WTC11 (cell line): ENCODE measurements at regions not wholly inside any gene's neighbourhood (a gene's known extent, or its start where the extent isn't known, plus 50 kb on each side); places are given as distances from the start of the nearest gene placed in this dataset.
"Not testable (repeated sequence)": the region's sequence is repeated elsewhere in the genome, so short reads cannot be mapped to it uniquely, and the experiment has no call there.

Experiments used
- ATAC-seq: fragments of 200-7000 bp; cut with Tn5 transposase; 2 replicates; pipeline ENCODE4 v1.10.0; 2021; ENCODE audit warnings: mild to moderate bottlenecking, moderate library complexity
- CTCF ChIA-PET: fragments of 300-600 bp; sonication (Branson Sonifier 250); formaldehyde crosslinking; loops from one replicate; lab custom pipeline; 2021; ENCODE audit warnings: antibody characterized with exemption; lab: Charles Lee
- POLR2A ChIA-PET: fragments of 350-600 bp; sonication (Branson Sonifier 250); formaldehyde crosslinking; loops from one replicate; lab custom pipeline; 2021; ENCODE audit warnings: antibody characterized with exemption; lab: Charles Lee
- DNase-seq: peaks from one replicate; pipeline ENCODE4 v3.0.0; 2021; ENCODE audit warnings: low spot score
- H3K27ac Mint-ChIP-seq: 2 replicates; pipeline ENCODE4 v1.8.0; 2021; ENCODE audit warnings: mixed read lengths
- H3K27me3 Mint-ChIP-seq: 2 replicates; pipeline ENCODE4 v1.8.0; 2021; ENCODE audit warnings: low read depth, mild to moderate bottlenecking, moderate library complexity, mixed read lengths
- H3K36me3 Mint-ChIP-seq: 2 replicates; pipeline ENCODE4 v1.8.0; 2021; ENCODE audit warnings: mixed read lengths
- H3K4me1 Mint-ChIP-seq: 2 replicates; pipeline ENCODE4 v1.8.0; 2022; ENCODE audit warnings: mixed read lengths
- H3K4me3 Mint-ChIP-seq: 2 replicates; pipeline ENCODE4 v1.8.0; 2021; ENCODE audit warnings: mild to moderate bottlenecking, moderate library complexity, mixed read lengths
- H3K9me3 Mint-ChIP-seq: 2 replicates; pipeline ENCODE4 v1.8.0; 2021; ENCODE audit warnings: mixed read lengths
- AFF4 ChIP-seq: sonication (generic); formaldehyde crosslinking; IDR thresholded peaks from 2 replicates; pipeline ENCODE4 v1.8.1; 2023; ENCODE audit warnings: mild to moderate bottlenecking, missing genetic modification reagents, borderline replicate concordance
- NFYB ChIP-seq: sonication (generic); formaldehyde crosslinking; conservative IDR thresholded peaks from 2 replicates; pipeline ENCODE4 v1.8.0; 2022; ENCODE audit warnings: low read depth, missing genetic modification reagents

- no peak for TF ChIP-seq AFF4 (CRISPR knock-in tag)
Measured at GRCh38 chr15:92848852-92849598, 51.1 kb upstream of the CHD2 start (continued).

- TF ChIP-seq NFYB, result peak; percentile 68
- H3K27ac Mint-ChIP-seq, H3K9me3 Mint-ChIP-seq, H3K4me3 Mint-ChIP-seq, DNase-seq, H3K27me3 Mint-ChIP-seq, ATAC-seq, H3K4me1 Mint-ChIP-seq, CTCF ChIA-PET, H3K36me3 Mint-ChIP-seq: not testable (repeated sequence)
- POLR2A ChIA-PET, result interaction anchor here (0.7 kb wide), 1 partner anchor 54 kb away, joined by 4 read pairs; no protein-coding TSS in a partner anchor
Measured at GRCh38 chr15:92850218-92850617, 49.9 kb upstream of the CHD2 start.
